ENCODE measurements at regions not wholly inside any gene's neighbourhood (a gene's known extent, or its start where the extent isn't known, plus 50 kb on each side); places are given as distances from the start of the nearest gene placed in this dataset.

DNA sequence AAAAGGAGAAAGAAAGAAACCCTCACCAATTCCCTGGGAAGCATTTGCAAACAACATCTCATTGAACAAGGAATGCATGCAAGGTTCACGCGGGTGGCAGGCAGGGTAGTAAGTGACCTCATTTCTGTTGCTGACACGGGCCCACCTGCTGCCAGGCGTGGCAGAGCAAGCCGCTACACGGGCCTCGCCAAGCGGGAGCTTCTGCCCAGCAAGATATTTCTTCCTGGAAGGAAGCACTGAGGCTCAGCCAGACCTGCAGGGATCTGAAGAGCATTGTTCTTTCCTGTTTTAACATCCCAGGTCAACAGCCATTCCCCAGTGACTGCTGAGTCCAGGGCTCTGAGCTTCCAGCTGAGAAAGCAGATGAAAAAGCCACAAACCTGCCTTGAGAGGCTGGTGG is 91.9 kb upstream of the IGSF21 start:
- Histone ChIP-seq H2BK12ac (ENCODE audit: low read depth, low read length) (no peak overlapping the region), H3K9me3 (ENCODE audit: insufficient read depth in 2 of 2, low read depth in 1 of 2, low read length in 1 of 2) (no peaks in the 10 kb centered on the region), H2BK20ac (ENCODE audit: low read length) (no peak overlapping the region), H3K18ac (ENCODE audit: extremely low read depth, low read length) (no peak overlapping the region), H3K79me2 (ENCODE audit: control insufficient read depth in 1 of 2, insufficient read depth in 2 of 2, low read length in 2 of 2) (no peaks in the 10 kb centered on the region), H4K20me1 (replicated peaks in 1 of 2; ENCODE audit: control insufficient read depth in 1 of 2, insufficient read depth in 2 of 2, low read length in 2 of 2) (no peaks in the 10 kb centered on the region), H2BK5ac (ENCODE audit: low read depth, low read length) (no peak overlapping the region; the same call in 1 of the 2 replicates), H4K91ac (replicated peaks; ENCODE audit: insufficient read length, low read length) (no peak overlapping the region), H3K79me1 (ENCODE audit: low read depth, low read length) (no peaks in the 10 kb centered on the region), H4K8ac (ENCODE audit: extremely low read depth, insufficient read depth, low read length) (no peak overlapping the region), H3K36me3 (ENCODE audit: control insufficient read depth in 2 of 4, insufficient read depth in 4 of 4, low read length in 3 of 4) (no peaks in the 10 kb centered on the region), H4K5ac (ENCODE audit: insufficient read length, low read depth, low read length) (no peak overlapping the region), H2AK5ac (ENCODE audit: low read depth, low read length) (no peak overlapping the region), H3K56ac (replicated peaks; ENCODE audit: insufficient read length, low read depth, low read length) (no peak overlapping the region), H2BK15ac (ENCODE audit: low read length) (no peak overlapping the region), H3K4me1 (replicated peaks in 1 of 4; ENCODE audit: control insufficient read depth in 3 of 4, insufficient read depth in 4 of 4, low read length in 3 of 4) (no peaks in the 10 kb centered on the region), H2AFZ (ENCODE audit: low read length) (no peak overlapping the region), H3K4ac (replicated peaks; ENCODE audit: insufficient read length, low read depth, low read length) (no peak overlapping the region), H3K4me3 (ENCODE audit: extremely low read depth in 1 of 4, insufficient read depth in 2 of 4, low read depth in 3 of 4, low read length in 4 of 4) (no peak overlapping the region), H3K4me2 (ENCODE audit: insufficient read depth in 1 of 2, low read depth in 2 of 2, low read length in 2 of 2) (no peak overlapping the region), H3K27ac (ENCODE audit: low read depth, low read length) (no peak overlapping the region), H3K9ac (replicated peaks in 1 of 4; ENCODE audit: extremely low read depth in 1 of 4, low read depth in 3 of 4, low read length in 3 of 4) (no peak overlapping the region), H3K14ac (ENCODE audit: insufficient read length) (no peak overlapping the region), H3K23me2 (ENCODE audit: low read depth, low read length) (no peaks in the 10 kb centered on the region; the same call in 1 of the 2 replicates), H3K27me3 (replicated peaks in 1 of 4; ENCODE audit: control insufficient read depth in 3 of 4, extremely low read depth in 1 of 4, insufficient read depth in 3 of 4, low read length in 3 of 4) (peaks cover 0 to 3% (median 1%) of the 10 kb centered on the region in 4 experiments; a peak in 2 of 7 replicates), H2BK120ac (replicated peaks; ENCODE audit: low read depth, low read length) (no peak overlapping the region), H3K23ac (ENCODE audit: insufficient read length) (no peak overlapping the region)
- ChIA-PET POLR2A (ENCODE audit: partially characterized antibody) (no interaction called here), CTCF (ENCODE audit: partially characterized antibody) (interaction anchor here (0.6 to 1.6 kb wide), 9 partner anchors 10 to 219 kb away, joined by 3 to 10 read pairs (median 3); no protein-coding TSS in a partner anchor)
- no peak for FAIRE-seq
- 82% methylated on average over 8 of the region's 8 CpGs; no CpG with 5 or more reads in 1 of the 2 experiments for WGBS, 2 experiments (ENCODE audit: extremely low coverage in 1 of 2, insufficient coverage in 1 of 2, insufficient read length in 1 of 2, insufficient replicate concordance in 2 of 2, low coverage in 1 of 2, low lambda C conversion rate in 2 of 2, missing lambda C conversion rate in 1 of 2)
- TF ChIP-seq GABPA (IDR thresholded peaks at IDR 0.05; ENCODE audit: borderline replicate concordance, insufficient read depth, low read length) (no peak), CHD2 (IDR thresholded peaks at IDR 0.05; ENCODE audit: low read length) (no peak), CBX5 (IDR thresholded peaks at IDR 0.05; ENCODE audit: low read depth, low read length) (no peak), CBX8 (IDR thresholded peaks at IDR 0.05; ENCODE audit: borderline replicate concordance, low read depth, low read length) (no peak), PHF8 (conservative IDR thresholded peaks at IDR 0.05; ENCODE audit: low read depth, low read length) (no peak), NRF1 (IDR thresholded peaks at IDR 0.05; ENCODE audit: low read depth, low read length) (no peak)
- TF ChIP-seq, protein P1, sequence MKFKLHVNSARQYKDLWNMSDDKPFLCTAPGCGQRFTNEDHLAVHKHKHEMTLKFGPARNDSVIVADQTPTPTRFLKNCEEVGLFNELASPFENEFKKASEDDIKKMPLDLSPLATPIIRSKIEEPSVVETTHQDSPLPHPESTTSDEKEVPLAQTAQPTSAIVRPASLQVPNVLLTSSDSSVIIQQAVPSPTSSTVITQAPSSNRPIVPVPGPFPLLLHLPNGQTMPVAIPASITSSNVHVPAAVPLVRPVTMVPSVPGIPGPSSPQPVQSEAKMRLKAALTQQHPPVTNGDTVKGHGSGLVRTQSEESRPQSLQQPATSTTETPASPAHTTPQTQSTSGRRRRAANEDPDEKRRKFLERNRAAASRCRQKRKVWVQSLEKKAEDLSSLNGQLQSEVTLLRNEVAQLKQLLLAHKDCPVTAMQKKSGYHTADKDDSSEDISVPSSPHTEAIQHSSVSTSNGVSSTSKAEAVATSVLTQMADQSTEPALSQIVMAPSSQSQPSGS (IDR thresholded peaks at IDR 0.05; ENCODE audit: low read length), result no peak
- TF ChIP-seq, protein P2, sequence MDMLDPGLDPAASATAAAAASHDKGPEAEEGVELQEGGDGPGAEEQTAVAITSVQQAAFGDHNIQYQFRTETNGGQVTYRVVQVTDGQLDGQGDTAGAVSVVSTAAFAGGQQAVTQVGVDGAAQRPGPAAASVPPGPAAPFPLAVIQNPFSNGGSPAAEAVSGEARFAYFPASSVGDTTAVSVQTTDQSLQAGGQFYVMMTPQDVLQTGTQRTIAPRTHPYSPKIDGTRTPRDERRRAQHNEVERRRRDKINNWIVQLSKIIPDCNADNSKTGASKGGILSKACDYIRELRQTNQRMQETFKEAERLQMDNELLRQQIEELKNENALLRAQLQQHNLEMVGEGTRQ (IDR thresholded peaks at IDR 0.05; ENCODE audit: low read length), result no peak
- TF ChIP-seq, protein P3, sequence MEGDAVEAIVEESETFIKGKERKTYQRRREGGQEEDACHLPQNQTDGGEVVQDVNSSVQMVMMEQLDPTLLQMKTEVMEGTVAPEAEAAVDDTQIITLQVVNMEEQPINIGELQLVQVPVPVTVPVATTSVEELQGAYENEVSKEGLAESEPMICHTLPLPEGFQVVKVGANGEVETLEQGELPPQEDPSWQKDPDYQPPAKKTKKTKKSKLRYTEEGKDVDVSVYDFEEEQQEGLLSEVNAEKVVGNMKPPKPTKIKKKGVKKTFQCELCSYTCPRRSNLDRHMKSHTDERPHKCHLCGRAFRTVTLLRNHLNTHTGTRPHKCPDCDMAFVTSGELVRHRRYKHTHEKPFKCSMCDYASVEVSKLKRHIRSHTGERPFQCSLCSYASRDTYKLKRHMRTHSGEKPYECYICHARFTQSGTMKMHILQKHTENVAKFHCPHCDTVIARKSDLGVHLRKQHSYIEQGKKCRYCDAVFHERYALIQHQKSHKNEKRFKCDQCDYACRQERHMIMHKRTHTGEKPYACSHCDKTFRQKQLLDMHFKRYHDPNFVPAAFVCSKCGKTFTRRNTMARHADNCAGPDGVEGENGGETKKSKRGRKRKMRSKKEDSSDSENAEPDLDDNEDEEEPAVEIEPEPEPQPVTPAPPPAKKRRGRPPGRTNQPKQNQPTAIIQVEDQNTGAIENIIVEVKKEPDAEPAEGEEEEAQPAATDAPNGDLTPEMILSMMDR (IDR thresholded peaks at IDR 0.05; ENCODE audit: control extremely low read depth in 1 of 3, insufficient read depth in 1 of 3, low read depth in 1 of 3, low read length in 3 of 3), result no peak
- no peak for DNase-seq (ENCODE audit: low read depth in 1 of 2, low spot score in 2 of 2)
